ENCODE measurements at regions not wholly inside any gene's neighbourhood (a gene's known extent, or its start where the extent isn't known, plus 50 kb on each side); places are given as distances from the start of the nearest gene placed in this dataset.
"Not testable (repeated sequence)": the region's sequence is repeated elsewhere in the genome, so short reads cannot be mapped to it uniquely, and the experiment has no call there.

GRCh38 chr5:116724971-116725370 lies 150.3 kb upstream of the SEMA6A start:
- Histone ChIP-seq H3K36me3 (no peaks in the 10 kb centered on the region), H3K9me3 (no peaks in the 10 kb centered on the region), H3K27me3 (replicated peaks; ENCODE audit: insufficient read depth) (no peaks in the 10 kb centered on the region), H3K27ac (no peak overlapping the region), H3K4me1 (replicated peaks) (no peaks in the 10 kb centered on the region), H3K4me3 (no peak overlapping the region)
- intact Hi-C loops (cut with DNase I) = no loop called here
- WGBS = 86% methylated on average over 2 of the region's 2 CpGs
- TF ChIP-seq POLR2A (IDR thresholded peaks at IDR 0.05) (no peak), POLR2AphosphoS5 (IDR thresholded peaks at IDR 0.05) (no peak), CTCF (IDR thresholded peaks at IDR 0.05) (no peak)
- DNase-seq (ENCODE audit: low spot score) = no peak

GRCh38 chr5:116722651-116723050 lies 148.0 kb upstream of the SEMA6A start:
- DNase-seq (ENCODE audit: low spot score) = no peak
- Histone ChIP-seq H3K4me3 (no peak overlapping the region), H3K27me3 (replicated peaks; ENCODE audit: insufficient read depth) (no peaks in the 10 kb centered on the region), H3K36me3 (no peaks in the 10 kb centered on the region), H3K9me3 (no peaks in the 10 kb centered on the region), H3K4me1 (replicated peaks) (no peaks in the 10 kb centered on the region), H3K27ac (no peak overlapping the region)
- 90% methylated on average over 5 of the region's 5 CpGs for WGBS
- intact Hi-C loops (cut with DNase I) = no loop called here
- no peak for TF ChIP-seq CTCF (IDR thresholded peaks at IDR 0.05)
- no peak for TF ChIP-seq POLR2A (IDR thresholded peaks at IDR 0.05)
- no peak for TF ChIP-seq POLR2AphosphoS5 (IDR thresholded peaks at IDR 0.05)

- WGBS = 93% methylated on average over 2 of the region's 2 CpGs
- Histone ChIP-seq H3K4me1 (replicated peaks) (no peaks in the 10 kb centered on the region), H3K27ac (no peak overlapping the region), H3K36me3 (no peaks in the 10 kb centered on the region), H3K4me3 (no peak overlapping the region), H3K27me3 (replicated peaks; ENCODE audit: insufficient read depth) (no peaks in the 10 kb centered on the region), H3K9me3 (no peaks in the 10 kb centered on the region)
- no peak for DNase-seq (ENCODE audit: low spot score)
- intact Hi-C loops (cut with DNase I) = no loop called here
- TF ChIP-seq POLR2AphosphoS5 (IDR thresholded peaks at IDR 0.05) = no peak
- TF ChIP-seq CTCF (IDR thresholded peaks at IDR 0.05) = no peak
- no peak for TF ChIP-seq POLR2A (IDR thresholded peaks at IDR 0.05)
Observed at GRCh38 chr5:116719106-116719505, 144.5 kb upstream of the SEMA6A start.

GRCh38 chr5:116718317-116718716 lies 143.7 kb upstream of the SEMA6A start:
- H3K36me3 ChIP-seq = no peaks in the 10 kb centered on the region
- H3K9me3 ChIP-seq = no peaks in the 10 kb centered on the region
- H3K4me3 ChIP-seq = no peak overlapping the region
- H3K27me3 ChIP-seq (replicated peaks; ENCODE audit: insufficient read depth) = no peaks in the 10 kb centered on the region
- no peak overlapping the region for H3K27ac ChIP-seq
- TF ChIP-seq POLR2AphosphoS5 (IDR thresholded peaks at IDR 0.05) (no peak), CTCF (IDR thresholded peaks at IDR 0.05) (no peak), POLR2A (IDR thresholded peaks at IDR 0.05) (no peak)
- H3K4me1 ChIP-seq (replicated peaks) = no peaks in the 10 kb centered on the region
- DNase-seq (ENCODE audit: low spot score) = no peak
- intact Hi-C loops (cut with DNase I) = no loop called here

- intact Hi-C loops (cut with DNase I) = no loop called here
- H3K9me3 ChIP-seq = no peaks in the 10 kb centered on the region
- WGBS = 87% methylated on average over 5 of the region's 5 CpGs
- H3K36me3 ChIP-seq = no peaks in the 10 kb centered on the region
- no peak for TF ChIP-seq POLR2AphosphoS5 (IDR thresholded peaks at IDR 0.05)
- no peak for TF ChIP-seq CTCF (IDR thresholded peaks at IDR 0.05)
- TF ChIP-seq POLR2A (IDR thresholded peaks at IDR 0.05) = no peak
- no peak overlapping the region for H3K4me3 ChIP-seq
- H3K27ac ChIP-seq = no peak overlapping the region
- H3K27me3 ChIP-seq (replicated peaks; ENCODE audit: insufficient read depth) = no peaks in the 10 kb centered on the region
- no peak for DNase-seq (ENCODE audit: low spot score)
- no peaks in the 10 kb centered on the region for H3K4me1 ChIP-seq (replicated peaks)
Observed at GRCh38 chr5:116709082-116709481, 134.5 kb upstream of the SEMA6A start.

- H3K27ac ChIP-seq; intact Hi-C loops (cut with DNase I); H3K4me3 ChIP-seq; H3K4me1 ChIP-seq (replicated peaks); H3K9me3 ChIP-seq; H3K27me3 ChIP-seq (replicated peaks; ENCODE audit: insufficient read depth); DNase-seq (ENCODE audit: low spot score); H3K36me3 ChIP-seq: not testable (repeated sequence)
- 88% methylated on average over 3 of the region's 3 CpGs for WGBS
Observed at GRCh38 chr5:116705121-116705519, 130.5 kb upstream of the SEMA6A start.
